ENCODE measurements at regions not wholly inside any gene's neighbourhood (a gene's known extent, or its start where the extent isn't known, plus 50 kb on each side); places are given as distances from the start of the nearest gene placed in this dataset.

GRCh38 chrX:97787311-97787710 lies 903.6 kb downstream of the RPA4 start:
- H3K9me3 ChIP-seq (ENCODE audit: control insufficient read depth, low read depth, low read length), result no peaks in the 10 kb centered on the region
- H2BK120ac ChIP-seq (ENCODE audit: low read depth, low read length, poor library complexity, severe bottlenecking), result no peak overlapping the region
- H3K27ac Mint-ChIP-seq, result no peak overlapping the region
- no peak overlapping the region for H2BK12ac ChIP-seq (ENCODE audit: insufficient read length, low read depth, low read length)
- no peak overlapping the region for H4K5ac ChIP-seq (ENCODE audit: insufficient read length, low read depth, low read length)
- TF ChIP-seq, protein P1, sequence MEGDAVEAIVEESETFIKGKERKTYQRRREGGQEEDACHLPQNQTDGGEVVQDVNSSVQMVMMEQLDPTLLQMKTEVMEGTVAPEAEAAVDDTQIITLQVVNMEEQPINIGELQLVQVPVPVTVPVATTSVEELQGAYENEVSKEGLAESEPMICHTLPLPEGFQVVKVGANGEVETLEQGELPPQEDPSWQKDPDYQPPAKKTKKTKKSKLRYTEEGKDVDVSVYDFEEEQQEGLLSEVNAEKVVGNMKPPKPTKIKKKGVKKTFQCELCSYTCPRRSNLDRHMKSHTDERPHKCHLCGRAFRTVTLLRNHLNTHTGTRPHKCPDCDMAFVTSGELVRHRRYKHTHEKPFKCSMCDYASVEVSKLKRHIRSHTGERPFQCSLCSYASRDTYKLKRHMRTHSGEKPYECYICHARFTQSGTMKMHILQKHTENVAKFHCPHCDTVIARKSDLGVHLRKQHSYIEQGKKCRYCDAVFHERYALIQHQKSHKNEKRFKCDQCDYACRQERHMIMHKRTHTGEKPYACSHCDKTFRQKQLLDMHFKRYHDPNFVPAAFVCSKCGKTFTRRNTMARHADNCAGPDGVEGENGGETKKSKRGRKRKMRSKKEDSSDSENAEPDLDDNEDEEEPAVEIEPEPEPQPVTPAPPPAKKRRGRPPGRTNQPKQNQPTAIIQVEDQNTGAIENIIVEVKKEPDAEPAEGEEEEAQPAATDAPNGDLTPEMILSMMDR (conservative IDR thresholded peaks at IDR 0.05), result no peak
- H3K23me2 ChIP-seq (ENCODE audit: insufficient read length, low read depth, low read length, poor library complexity, severe bottlenecking), result no peaks in the 10 kb centered on the region
- no peak overlapping the region for H3K27ac ChIP-seq (ENCODE audit: insufficient read length, low read depth, low read length)
- H3K4me2 ChIP-seq (ENCODE audit: insufficient read depth, insufficient read length, low read length), result no peak overlapping the region
- no peak overlapping the region for H2AK5ac ChIP-seq (ENCODE audit: insufficient read length, low read length)
- H4K91ac ChIP-seq (ENCODE audit: insufficient read length, low read depth, low read length), result no peak overlapping the region
- no peak overlapping the region for H3K14ac ChIP-seq (ENCODE audit: insufficient read depth, low read length)
- DNase-seq, result no peak
- no peaks in the 10 kb centered on the region for H4K20me1 ChIP-seq (ENCODE audit: control insufficient read depth, insufficient read depth, insufficient read length)
- no peaks in the 10 kb centered on the region for H3K27me3 ChIP-seq (ENCODE audit: insufficient read depth, low read length)
- H3K9ac ChIP-seq (ENCODE audit: extremely low read depth, insufficient read length, low read length), result no peak overlapping the region
- no peak overlapping the region for H2AFZ ChIP-seq (ENCODE audit: low read length)
- H3K4ac ChIP-seq (ENCODE audit: low read depth, low read length), result no peak overlapping the region
- no peak overlapping the region for H3K18ac ChIP-seq (ENCODE audit: insufficient read length, low read depth, low read length)
- no peaks in the 10 kb centered on the region for H3K79me1 ChIP-seq (ENCODE audit: insufficient read depth, low read depth, low read length, poor library complexity, severe bottlenecking)
- no peak overlapping the region for H4K8ac ChIP-seq (replicated peaks; ENCODE audit: insufficient read length, low read depth, low read length)
- peaks cover 0 to 5% (median 4%) of the 10 kb centered on the region in 3 experiments; a peak in 4 of 7 replicates for H3K36me3 Mint-ChIP-seq (ENCODE audit: insufficient read depth in 1 of 3, low read depth in 3 of 3)
- H2BK15ac ChIP-seq (ENCODE audit: low read depth, low read length), result no peak overlapping the region
- no peaks in the 10 kb centered on the region for H3K4me1 Mint-ChIP-seq
- H3K79me2 ChIP-seq (ENCODE audit: insufficient read depth, low read length), result no peaks in the 10 kb centered on the region
- no peak overlapping the region for H3K4me3 Mint-ChIP-seq
- H3K56ac ChIP-seq (ENCODE audit: insufficient read length, low read depth, low read length), result no peak overlapping the region
- no peaks in the 10 kb centered on the region for H3K4me1 ChIP-seq (ENCODE audit: insufficient read depth, low read length)
- no peak overlapping the region for H3T11ph ChIP-seq (ENCODE audit: low read length)
- H3K27me3 Mint-ChIP-seq (ENCODE audit: low read depth), result no peaks in the 10 kb centered on the region
- H2BK20ac ChIP-seq (ENCODE audit: low read depth, low read length, poor library complexity, severe bottlenecking), result no peak overlapping the region
- H3K23ac ChIP-seq (ENCODE audit: insufficient read length, low read depth, low read length), result no peak overlapping the region
- H3K9me3 Mint-ChIP-seq, result peaks cover 0 to 7% of the 10 kb centered on the region in 2 experiments; a peak in 2 of 5 replicates
- WGBS (ENCODE audit: extremely low coverage, insufficient read length, low lambda C conversion rate), result no CpG with 5 or more reads among the region's 2 CpGs
- no peak overlapping the region for H2BK5ac ChIP-seq (ENCODE audit: insufficient read length, low read length)

Data from H9 (cell line).